CD4-positive, alpha-beta T cell treated with Interleukin-15 for 4 hours (primary cell): ENCODE measurements at regions not wholly inside any gene's neighbourhood (a gene's known extent, or its start where the extent isn't known, plus 50 kb on each side); places are given as distances from the start of the nearest gene placed in this dataset.
"Not testable (repeated sequence)": the region's sequence is repeated elsewhere in the genome, so short reads cannot be mapped to it uniquely, and the experiment has no call there.

ENCODE experiments used
- DNase-seq: peaks from one replicate; pipeline ENCODE4 v3.0.0-alpha.2; 2020; ENCODE audit warnings: low spot score

DNA sequence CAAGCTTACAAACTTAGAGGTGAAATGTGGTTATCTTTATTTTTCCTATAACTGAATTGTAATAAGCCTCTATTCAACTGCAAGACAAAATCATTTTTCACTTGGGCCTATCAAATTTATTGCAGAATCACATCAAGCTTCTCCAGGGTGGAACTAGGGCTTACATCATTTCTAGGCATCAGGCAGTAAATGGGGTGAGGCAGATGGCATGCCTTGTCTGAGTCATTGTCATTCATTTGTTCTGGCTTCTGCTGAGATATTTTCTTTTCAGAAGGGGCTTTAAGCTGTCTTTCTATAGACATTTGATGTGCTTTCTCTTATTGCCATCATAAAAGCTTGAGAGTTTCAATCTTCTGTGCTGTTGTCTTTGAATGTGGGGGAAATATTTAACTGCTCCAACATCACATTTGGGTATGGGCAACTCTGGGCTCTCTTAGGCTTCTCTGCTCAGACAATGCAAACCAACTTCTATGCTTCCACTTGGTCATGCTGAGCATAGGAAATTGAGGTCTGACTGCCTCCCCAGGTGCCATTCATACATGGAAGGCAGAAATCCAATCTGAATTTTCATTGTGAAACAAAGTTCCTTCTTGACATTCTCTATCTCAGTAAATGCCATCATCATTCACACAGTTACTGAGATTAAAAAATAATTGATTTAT lies 225.8 kb upstream of the GIMD1 start:
- DNase-seq: no peak

DNA sequence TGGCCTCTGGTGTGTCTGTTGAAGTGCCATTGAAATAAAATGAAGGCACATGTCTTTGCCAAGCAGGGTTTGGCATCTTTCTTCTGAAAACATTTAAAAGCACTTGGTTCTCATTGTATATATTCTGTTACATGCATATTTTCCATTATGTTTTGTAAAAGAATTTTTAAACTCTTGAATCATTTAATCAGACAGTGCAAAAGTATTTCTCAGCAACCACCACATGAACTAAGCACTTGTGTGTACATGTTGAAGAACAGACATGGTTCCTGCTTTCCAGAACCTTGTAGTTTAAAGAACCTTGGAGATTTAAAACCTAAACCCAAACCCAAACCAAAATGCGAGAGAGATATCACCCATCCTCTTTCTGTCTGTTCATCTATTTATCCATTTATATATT lies 220.3 kb upstream of the GIMD1 start:
- DNase-seq: no peak

DNA sequence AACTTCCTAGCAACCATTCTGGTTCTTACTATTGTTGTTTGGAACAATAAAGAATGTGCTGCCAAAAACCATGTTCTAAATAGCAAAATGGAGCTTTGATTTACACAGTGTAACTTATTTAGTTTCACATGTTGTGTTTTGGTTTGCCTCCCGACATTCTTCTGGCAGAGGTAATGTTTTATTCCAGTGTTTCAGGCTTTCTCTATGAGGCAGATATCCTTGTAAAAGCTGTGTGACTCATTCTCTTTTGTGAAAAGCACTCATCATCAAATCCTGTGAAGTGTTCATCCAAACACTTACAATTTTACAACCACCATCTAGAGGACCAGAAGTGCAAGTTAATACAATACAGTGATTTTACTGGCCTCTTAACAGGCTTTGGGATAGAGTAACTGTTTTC lies 219.0 kb upstream of the GIMD1 start:
- DNase-seq: no peak

DNA sequence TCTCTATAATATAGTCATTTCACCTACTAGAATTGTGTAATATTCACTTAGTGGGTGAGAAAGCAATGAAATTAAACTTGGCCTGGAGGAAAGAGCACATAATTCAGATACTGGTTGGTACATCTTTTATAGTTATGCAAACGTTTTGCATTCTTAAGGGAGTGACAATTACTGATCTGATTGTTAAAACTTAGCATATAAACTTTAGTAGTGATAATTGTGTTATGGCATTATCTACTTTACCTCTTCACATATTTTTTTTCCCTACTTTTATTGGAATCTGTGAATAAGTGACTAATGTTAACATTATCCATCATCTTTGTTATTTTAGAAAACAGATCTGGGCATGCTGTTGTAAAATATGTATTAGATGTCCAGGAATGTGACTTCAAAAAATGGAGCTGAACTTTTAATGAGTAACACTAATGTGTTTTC lies 217.4 kb upstream of the GIMD1 start:
- no peak for DNase-seq

DNA sequence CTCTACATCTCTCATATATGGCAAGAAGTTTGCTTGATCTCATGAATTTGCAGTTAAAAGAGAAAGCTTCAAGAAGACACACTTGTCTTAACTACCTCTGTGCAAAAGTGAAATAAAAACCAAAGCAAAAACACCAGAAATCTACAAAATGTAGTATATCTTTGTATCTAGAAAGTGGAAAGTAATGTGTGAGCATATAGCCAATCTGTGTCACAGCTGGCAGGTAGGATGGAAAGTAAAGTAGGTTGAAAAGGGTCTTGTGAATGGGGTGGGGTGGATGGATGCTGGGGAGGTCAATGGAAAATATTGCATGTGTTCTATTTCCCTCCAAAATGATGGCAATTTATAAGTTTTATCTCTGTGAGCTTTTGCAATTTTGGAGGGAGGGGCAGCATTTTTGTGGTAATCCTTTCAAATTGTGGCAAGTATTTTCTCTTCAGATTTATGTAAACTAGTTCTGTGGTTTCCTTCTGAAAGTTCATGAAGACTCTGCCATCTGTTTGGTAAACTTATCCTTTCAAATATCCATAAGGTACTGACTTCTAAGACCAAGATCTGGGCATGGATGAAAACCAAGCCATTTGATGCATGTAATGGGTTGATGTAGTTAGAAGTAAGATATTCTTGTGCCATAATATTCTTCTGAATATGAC lies 215.9 kb upstream of the GIMD1 start:
- DNase-seq: no peak

DNA sequence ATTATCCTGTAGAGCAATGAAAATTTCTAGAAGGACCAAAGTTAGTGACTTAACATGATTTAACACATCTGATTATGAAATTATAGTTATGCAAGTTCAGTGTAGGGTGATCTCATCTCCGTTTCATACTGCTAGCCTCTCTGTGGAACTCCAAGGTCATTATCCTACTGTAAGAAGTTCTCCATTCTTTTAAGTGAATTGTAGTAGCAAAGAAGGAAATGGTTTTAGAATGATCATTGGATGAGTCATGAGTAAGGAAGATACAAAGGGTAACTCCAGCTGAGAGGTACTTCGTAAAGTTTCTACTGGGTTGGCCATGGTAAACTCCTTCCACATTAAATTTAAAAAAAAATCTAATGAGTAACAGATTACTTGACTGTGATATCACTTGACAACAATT lies 215.0 kb upstream of the GIMD1 start:
- DNase-seq: no peak

- DNase-seq: no peak
These were observed 214.5 kb upstream of the GIMD1 start for GRCh38 chr4:106583108-106583507.

GRCh38 chr4:106582103-106582502 lies 213.5 kb upstream of the GIMD1 start:
- no peak for DNase-seq

- DNase-seq: no peak
These were observed 210.7 kb upstream of the GIMD1 start for GRCh38 chr4:106579236-106579635.

DNA sequence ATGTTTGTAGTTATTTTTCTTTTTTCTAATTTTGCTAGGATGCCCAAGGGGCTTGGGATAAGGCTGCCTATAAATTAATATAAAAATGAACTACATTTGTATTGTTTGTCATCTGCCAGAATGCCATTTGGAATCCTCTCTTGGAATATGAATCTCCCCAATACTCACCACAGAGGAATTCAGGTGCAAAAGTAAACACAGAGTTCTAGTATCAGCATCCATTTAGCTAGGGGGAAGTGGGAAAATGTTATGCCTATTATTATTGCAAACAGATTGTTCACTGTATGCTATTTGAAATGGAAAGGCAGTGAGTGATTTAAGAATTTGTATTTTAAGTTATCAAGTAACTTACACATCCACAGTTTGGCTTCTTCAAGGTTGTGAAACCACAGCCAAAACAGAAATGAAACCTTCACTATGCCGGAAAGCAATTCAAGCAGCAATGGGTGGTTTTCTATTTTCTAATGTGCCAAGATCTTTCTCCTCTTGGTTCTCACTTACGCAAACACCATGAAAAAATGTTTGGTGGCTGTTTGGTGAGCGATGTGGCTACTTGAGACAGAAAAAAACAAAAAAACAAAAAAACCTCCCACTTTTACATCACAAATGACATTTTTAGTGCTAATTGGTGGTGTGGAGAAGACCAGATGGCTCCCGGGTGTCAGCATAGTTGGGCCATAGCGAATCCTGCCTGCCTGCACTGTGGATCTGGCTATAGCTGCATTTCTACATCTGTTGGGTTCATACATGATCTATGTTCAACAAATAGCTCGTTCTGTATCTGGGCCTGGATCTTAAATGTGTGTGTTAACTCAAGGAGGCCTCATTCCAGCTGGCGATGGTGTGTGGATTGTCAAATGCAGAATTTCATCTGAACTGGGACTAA lies 200.8 kb upstream of the GIMD1 start:
- no peak for DNase-seq

DNA sequence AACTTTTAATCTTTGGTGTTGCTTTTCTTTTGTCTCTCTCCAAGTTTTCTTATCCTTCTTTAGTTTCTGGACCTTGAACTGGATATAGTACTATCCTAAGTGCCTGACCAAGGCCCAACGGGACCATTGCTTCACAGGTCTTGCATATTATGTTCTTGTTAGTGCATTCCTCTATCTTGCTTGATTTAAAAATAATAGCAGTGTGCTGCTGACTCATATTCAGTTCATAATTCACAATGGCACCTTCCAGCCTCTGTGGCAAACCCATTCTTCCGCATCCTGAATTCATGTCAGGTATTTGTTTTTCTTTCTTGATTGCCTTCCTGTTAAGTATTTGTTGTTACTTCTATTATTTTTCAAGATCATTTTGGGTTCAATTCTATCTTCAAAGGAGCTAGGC lies 197.1 kb upstream of the GIMD1 start:
- DNase-seq: no peak

GRCh38 chr4:106563637-106564036 lies 195.1 kb upstream of the GIMD1 start:
- not testable (repeated sequence) for DNase-seq

DNA sequence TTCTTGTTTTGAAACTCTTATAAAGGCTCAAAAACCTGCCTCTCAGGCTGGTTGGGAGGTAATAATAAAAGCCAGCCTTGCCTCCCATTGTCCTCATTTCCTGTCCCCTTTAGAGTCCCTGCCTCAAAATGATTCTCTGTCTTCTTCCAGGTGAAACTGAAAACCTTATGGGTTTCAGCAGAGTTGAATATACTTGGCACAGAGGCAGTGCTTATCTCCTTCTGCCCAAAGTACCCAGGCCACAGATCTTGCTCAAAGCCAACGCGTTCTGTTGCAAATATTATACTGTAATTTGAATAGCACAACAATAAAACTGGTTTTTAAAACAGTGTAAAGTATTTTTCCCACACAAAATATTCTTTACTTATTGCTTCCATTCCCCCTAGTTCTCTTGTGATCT lies 183.1 kb upstream of the GIMD1 start:
- no peak for DNase-seq

- no peak for DNase-seq
These were observed 180.0 kb upstream of the GIMD1 start for GRCh38 chr4:106548446-106549044.

- DNase-seq: no peak
These were observed 177.8 kb upstream of the GIMD1 start for GRCh38 chr4:106546370-106546769.

DNA sequence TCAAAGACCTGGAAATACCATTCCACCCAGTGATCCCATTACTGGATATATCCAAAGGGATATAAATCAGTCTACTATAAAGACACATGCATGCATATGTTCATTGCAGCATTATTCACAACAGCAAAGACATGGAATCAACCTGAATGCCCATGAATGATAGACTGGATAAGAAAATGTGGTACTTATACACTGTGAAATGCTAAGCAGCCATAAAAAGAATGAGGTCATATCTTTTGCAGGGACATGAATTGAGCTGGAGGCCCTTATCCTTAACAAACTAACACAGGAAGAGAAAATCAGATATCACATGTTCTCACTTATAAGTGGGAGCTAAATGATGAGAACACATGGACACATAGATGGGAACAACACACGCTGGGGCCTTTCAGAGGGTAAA lies 174.0 kb upstream of the GIMD1 start:
- DNase-seq: not testable (repeated sequence)

DNA sequence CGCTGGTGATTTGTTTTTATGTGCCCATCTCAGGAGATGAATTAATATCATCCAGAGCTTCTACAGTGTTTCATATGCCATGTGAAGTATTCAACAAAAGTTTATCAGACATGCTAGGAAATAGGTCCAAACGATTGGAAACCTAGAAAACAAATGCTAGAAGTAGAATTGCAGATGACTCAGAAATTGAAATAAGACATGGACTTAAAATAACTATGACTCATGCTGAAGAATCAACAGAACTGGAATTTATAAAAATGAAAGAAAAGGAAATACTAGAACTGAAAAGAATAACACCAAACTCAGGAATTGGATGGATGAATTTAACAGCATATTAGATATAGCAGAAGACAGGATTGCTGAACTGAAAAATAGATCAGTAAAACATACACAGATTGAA lies 172.7 kb upstream of the GIMD1 start:
- DNase-seq: no peak

- no peak for DNase-seq
These were observed 162.2 kb upstream of the GIMD1 start for GRCh38 chr4:106530821-106531220.

DNA sequence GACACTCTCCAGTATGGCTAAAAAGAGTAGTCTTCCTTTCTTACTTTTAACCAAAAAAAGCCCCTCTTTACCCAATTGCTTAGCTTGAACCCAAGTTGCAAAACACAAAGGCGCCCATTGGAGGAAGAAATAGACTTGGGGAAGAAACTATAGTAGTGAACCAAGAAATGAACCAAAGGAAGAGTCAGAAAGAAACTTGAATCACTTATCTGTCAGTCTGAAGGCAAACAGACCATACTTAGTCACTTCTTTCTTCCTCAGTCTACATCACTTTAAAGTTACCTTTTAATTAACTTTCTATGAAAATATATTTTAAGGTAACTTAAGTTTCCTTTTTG lies 161.4 kb upstream of the GIMD1 start:
- no peak for DNase-seq

DNA sequence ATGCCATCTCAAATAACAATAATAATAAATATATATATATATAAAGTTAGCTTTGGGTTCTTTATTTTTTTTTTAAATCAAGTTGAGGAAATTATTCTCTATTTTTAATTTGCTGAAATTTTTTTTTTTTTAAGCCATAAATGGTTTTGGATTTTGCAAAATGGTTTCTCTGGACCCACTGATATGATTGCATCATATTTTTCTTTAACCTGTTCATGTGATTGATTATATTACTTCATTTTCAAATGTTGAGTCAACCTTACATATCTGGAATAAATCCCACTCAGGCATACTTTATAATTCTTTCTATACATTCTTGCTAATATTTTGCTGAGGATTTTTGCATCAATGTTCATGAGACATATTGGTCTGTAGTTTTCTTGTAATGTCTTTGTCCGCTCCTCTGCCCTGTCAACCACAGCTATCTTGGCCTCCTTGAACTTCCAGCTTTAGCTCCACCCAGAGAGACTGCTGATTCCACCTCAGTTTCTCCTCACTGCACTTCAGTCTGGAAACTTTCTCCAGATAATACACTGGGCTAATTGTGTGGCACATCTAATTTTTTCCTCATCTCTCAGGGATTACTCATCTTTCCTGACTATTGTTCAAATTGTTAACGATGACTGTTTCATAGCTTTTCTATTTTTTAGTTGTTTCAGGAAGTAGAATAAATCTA lies 160.9 kb upstream of the GIMD1 start:
- DNase-seq: no peak

DNA sequence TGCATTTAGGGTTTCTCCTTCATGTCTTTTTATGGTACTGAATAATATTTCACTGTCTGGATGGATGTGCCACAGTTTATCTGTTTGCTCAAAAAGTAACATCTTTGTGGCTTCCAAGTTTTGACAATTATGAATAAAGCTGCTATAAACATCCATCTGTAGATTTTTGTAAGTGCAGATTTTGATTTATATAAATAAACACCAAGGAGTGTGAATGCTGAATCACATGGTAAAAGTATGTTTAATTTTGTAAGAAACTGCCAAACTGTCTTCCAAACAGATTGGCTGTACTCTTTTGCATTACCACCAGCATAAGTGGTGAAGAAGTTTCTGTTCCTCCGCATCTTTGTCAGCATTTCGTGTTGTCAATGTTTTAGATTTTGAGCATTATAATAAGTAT lies 158.7 kb upstream of the GIMD1 start:
- DNase-seq: no peak

- not testable (repeated sequence) for DNase-seq
These were observed 156.8 kb upstream of the GIMD1 start for GRCh38 chr4:106525425-106525824.
